HepG2 (cell line): ENCODE measurements at regions not wholly inside any gene's neighbourhood (a gene's known extent, or its start where the extent isn't known, plus 50 kb on each side); places are given as distances from the start of the nearest gene placed in this dataset.

Source experiments
- DMAP1 ChIP-seq: IDR thresholded peaks from 2 replicates; pipeline ENCODE4 v1.6.1; 2016
- E2F2 ChIP-seq: sonication (generic); formaldehyde crosslinking; IDR thresholded peaks from 2 replicates; pipeline ENCODE4 v1.4.0; 2020; ENCODE audit warnings: missing genetic modification reagents, borderline replicate concordance
- MAFF ChIP-seq: IDR thresholded peaks from 2 replicates; pipeline ENCODE4 v1.6.1; 2011; ENCODE audit warnings: low read depth, low read length, improper control_type of control experiment
- PAXIP1 ChIP-seq: sonication (generic); formaldehyde crosslinking; conservative IDR thresholded peaks from 2 replicates; pipeline ENCODE4 v1.4.0; 2020; ENCODE audit warnings: mild to moderate bottlenecking, missing genetic modification reagents, moderate library complexity
- PITX1 ChIP-seq: sonication (generic); formaldehyde crosslinking; IDR thresholded peaks from 2 replicates; pipeline ENCODE4 v1.5.1; 2020; ENCODE audit warnings: mild to moderate bottlenecking, missing genetic modification reagents
- POLR2AphosphoS5 ChIP-seq: IDR thresholded peaks from 2 replicates; pipeline ENCODE4 v1.6.1; 2012; ENCODE audit warnings: low read depth, low read length
- PTBP1 ChIP-seq: fragments of 200-400 bp; formaldehyde crosslinking; IDR thresholded peaks from 2 replicates; pipeline ENCODE4 v1.6.1; 2018; ENCODE audit warnings: low read length, low read depth; ENCODE audit not compliant: poor library complexity, severe bottlenecking
- SAFB2 ChIP-seq: sonication (generic); formaldehyde crosslinking; IDR thresholded peaks from 2 replicates; pipeline ENCODE4 v1.5.1; 2020; ENCODE audit warnings: missing genetic modification reagents, low read depth, mild to moderate bottlenecking, borderline replicate concordance
- TAF1 ChIP-seq: sonication (generic); formaldehyde crosslinking; IDR thresholded peaks from 2 replicates; pipeline ENCODE4 v1.4.0; 2020; ENCODE audit warnings: missing genetic modification reagents
- ZKSCAN8 ChIP-seq: IDR thresholded peaks from 2 replicates; pipeline ENCODE4 v1.6.1; 2016; ENCODE audit warnings: borderline replicate concordance, missing genetic modification reagents, missing compliant biosample characterization
- ZNF253 ChIP-seq: sonication (generic); formaldehyde crosslinking; IDR thresholded peaks from 2 replicates; pipeline ENCODE4 v1.8.0; 2022; ENCODE audit warnings: mild to moderate bottlenecking, missing genetic modification reagents, borderline replicate concordance
- ZNF263 ChIP-seq: sonication (generic); formaldehyde crosslinking; IDR thresholded peaks from 2 replicates; pipeline ENCODE4 v1.4.0; 2020; ENCODE audit warnings: missing genetic modification reagents
- ZNF577 ChIP-seq: sonication (generic); formaldehyde crosslinking; IDR thresholded peaks from 2 replicates; pipeline ENCODE4 v1.4.0; 2020; ENCODE audit warnings: mild to moderate bottlenecking, low read depth, missing genetic modification reagents, borderline replicate concordance
- ZNF775 ChIP-seq: sonication (generic); formaldehyde crosslinking; IDR thresholded peaks from 2 replicates; pipeline ENCODE4 v1.4.0; 2020; ENCODE audit warnings: missing genetic modification reagents, mild to moderate bottlenecking, moderate library complexity, borderline replicate concordance
- ZNF883 ChIP-seq: sonication (generic); formaldehyde crosslinking; IDR thresholded peaks from 2 replicates; pipeline ENCODE4 v1.5.1; 2020; ENCODE audit warnings: mild to moderate bottlenecking, missing genetic modification reagents; ENCODE audit errors: not compliant biosample characterization

- TF ChIP-seq PITX1 (CRISPR knock-in tag) (no peak), SAFB2 (CRISPR knock-in tag) (no peak), POLR2AphosphoS5 (no peak), PAXIP1 (no peak), E2F2 (CRISPR knock-in tag) (no peak), ZNF577 (CRISPR knock-in tag) (no peak), ZNF775 (no peak), ZNF883 (CRISPR knock-in tag) (no peak), ZNF263 (no peak), ZNF253 (CRISPR knock-in tag) (no peak), ZKSCAN8 (CRISPR knock-in tag) (no peak), MAFF (no peak), TAF1 (CRISPR knock-in tag) (no peak), DMAP1 (CRISPR knock-in tag) (no peak), PTBP1 (no peak)
Measured at GRCh38 chr7:51472873-51473272, 156.3 kb upstream of the COBL start (continued).
